ENCODE measurements at regions not wholly inside any gene's neighbourhood (a gene's known extent, or its start where the extent isn't known, plus 50 kb on each side); places are given as distances from the start of the nearest gene placed in this dataset.

GRCh38 chr11:70583781-70584218 is 185.5 kb downstream of the CTTN start (continued):
- TF ChIP-seq ZBTB33 (IDR thresholded peaks at IDR 0.05) (no peak), JUND (IDR thresholded peaks at IDR 0.05) (no peak), SP1 (IDR thresholded peaks at IDR 0.05) (no peak)

- Histone ChIP-seq H3K9ac (ENCODE audit: low read depth in 1 of 2, low read length in 2 of 2) (no peak overlapping the region), H3K4me3 (ENCODE audit: low read depth in 1 of 3, low read length in 3 of 3) (no peak overlapping the region), H3K4me1 (ENCODE audit: control insufficient read depth in 4 of 4, insufficient read depth in 4 of 4, low read length in 3 of 4) (peaks cover 0 to 3% (median 0%) of the 10 kb centered on the region in 4 donors), H3K27me3 (ENCODE audit: control insufficient read depth in 4 of 4, insufficient read depth in 4 of 4, low read length in 3 of 4) (no peaks in the 10 kb centered on the region), H3K9me3 (ENCODE audit: control insufficient read depth in 4 of 4, low read length in 3 of 4) (no peaks in the 10 kb centered on the region), H3K27ac (ENCODE audit: low read depth in 1 of 2, low read length in 2 of 2) (no peak overlapping the region), H3K36me3 (ENCODE audit: control insufficient read depth in 4 of 4, insufficient read depth in 3 of 4, low read depth in 1 of 4, low read length in 3 of 4) (no peaks in the 10 kb centered on the region)
- WGBS, result 94% methylated on average over 15 of the region's 15 CpGs
- DNase-seq (ENCODE audit: low spot score), result no peak
- no peak for TF ChIP-seq HNF4G (IDR thresholded peaks at IDR 0.05)
These were observed 186.3 kb downstream of the CTTN start for GRCh38 chr11:70584498-70585235.

DNA sequence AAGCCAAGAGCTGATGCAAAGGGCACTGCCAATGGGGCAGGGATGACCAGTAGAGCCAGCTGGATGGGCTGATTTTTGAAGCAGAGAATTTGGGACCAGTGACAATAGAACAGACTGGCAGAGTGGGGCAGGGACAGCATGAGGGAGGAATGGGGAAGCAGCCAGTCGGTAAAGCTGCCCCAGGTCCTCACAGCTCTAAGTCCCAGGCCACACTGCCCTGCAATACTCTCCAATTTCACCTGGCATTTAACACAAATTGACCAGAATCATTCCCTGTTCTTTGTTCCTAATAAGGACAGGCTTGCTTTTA is 186.9 kb downstream of the CTTN start:
- no peak overlapping the region for H3K9ac ChIP-seq (ENCODE audit: low read depth in 1 of 2, low read length in 2 of 2)
- no peak overlapping the region for H3K4me3 ChIP-seq (ENCODE audit: low read depth in 1 of 3, low read length in 3 of 3)
- H3K27me3 ChIP-seq (ENCODE audit: control insufficient read depth in 4 of 4, insufficient read depth in 4 of 4, low read length in 3 of 4), result no peaks in the 10 kb centered on the region
- DNase-seq (ENCODE audit: low spot score), result no peak
- H3K36me3 ChIP-seq (ENCODE audit: control insufficient read depth in 4 of 4, insufficient read depth in 3 of 4, low read depth in 1 of 4, low read length in 3 of 4), result no peaks in the 10 kb centered on the region
- no peaks in the 10 kb centered on the region for H3K9me3 ChIP-seq (ENCODE audit: control insufficient read depth in 4 of 4, low read length in 3 of 4)
- WGBS, result 82% methylated on average over 1 of the region's 1 CpG
- H3K27ac ChIP-seq (ENCODE audit: low read depth in 1 of 2, low read length in 2 of 2), result no peak overlapping the region
- TF ChIP-seq RXRA (IDR thresholded peaks at IDR 0.05) (no peak), ZBTB33 (IDR thresholded peaks at IDR 0.05) (no peak), SP1 (IDR thresholded peaks at IDR 0.05) (no peak), NR2F2 (IDR thresholded peaks at IDR 0.05) (no peak), FOXA1 (IDR thresholded peaks at IDR 0.05) (no peak), TAF1 (conservative IDR thresholded peaks at IDR 0.05) (no peak), HNF4G (IDR thresholded peaks at IDR 0.05) (no peak), EGR1 (IDR thresholded peaks at IDR 0.05; ENCODE audit: low read depth in 2 of 2) (no peak), GABPA (IDR thresholded peaks at IDR 0.05 in 1 of 2, conservative IDR thresholded peaks at IDR 0.05 in 1 of 2) (no peak), FOXA2 (IDR thresholded peaks at IDR 0.05) (no peak), YY1 (IDR thresholded peaks at IDR 0.05) (no peak)
- TF ChIP-seq, protein P1, sequence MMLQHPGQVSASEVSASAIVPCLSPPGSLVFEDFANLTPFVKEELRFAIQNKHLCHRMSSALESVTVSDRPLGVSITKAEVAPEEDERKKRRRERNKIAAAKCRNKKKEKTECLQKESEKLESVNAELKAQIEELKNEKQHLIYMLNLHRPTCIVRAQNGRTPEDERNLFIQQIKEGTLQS (IDR thresholded peaks at IDR 0.05), result no peak
- TF ChIP-seq, protein P2, sequence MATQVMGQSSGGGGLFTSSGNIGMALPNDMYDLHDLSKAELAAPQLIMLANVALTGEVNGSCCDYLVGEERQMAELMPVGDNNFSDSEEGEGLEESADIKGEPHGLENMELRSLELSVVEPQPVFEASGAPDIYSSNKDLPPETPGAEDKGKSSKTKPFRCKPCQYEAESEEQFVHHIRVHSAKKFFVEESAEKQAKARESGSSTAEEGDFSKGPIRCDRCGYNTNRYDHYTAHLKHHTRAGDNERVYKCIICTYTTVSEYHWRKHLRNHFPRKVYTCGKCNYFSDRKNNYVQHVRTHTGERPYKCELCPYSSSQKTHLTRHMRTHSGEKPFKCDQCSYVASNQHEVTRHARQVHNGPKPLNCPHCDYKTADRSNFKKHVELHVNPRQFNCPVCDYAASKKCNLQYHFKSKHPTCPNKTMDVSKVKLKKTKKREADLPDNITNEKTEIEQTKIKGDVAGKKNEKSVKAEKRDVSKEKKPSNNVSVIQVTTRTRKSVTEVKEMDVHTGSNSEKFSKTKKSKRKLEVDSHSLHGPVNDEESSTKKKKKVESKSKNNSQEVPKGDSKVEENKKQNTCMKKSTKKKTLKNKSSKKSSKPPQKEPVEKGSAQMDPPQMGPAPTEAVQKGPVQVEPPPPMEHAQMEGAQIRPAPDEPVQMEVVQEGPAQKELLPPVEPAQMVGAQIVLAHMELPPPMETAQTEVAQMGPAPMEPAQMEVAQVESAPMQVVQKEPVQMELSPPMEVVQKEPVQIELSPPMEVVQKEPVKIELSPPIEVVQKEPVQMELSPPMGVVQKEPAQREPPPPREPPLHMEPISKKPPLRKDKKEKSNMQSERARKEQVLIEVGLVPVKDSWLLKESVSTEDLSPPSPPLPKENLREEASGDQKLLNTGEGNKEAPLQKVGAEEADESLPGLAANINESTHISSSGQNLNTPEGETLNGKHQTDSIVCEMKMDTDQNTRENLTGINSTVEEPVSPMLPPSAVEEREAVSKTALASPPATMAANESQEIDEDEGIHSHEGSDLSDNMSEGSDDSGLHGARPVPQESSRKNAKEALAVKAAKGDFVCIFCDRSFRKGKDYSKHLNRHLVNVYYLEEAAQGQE (IDR thresholded peaks at IDR 0.05), result no peak
- H3K4me1 ChIP-seq (ENCODE audit: control insufficient read depth in 4 of 4, insufficient read depth in 4 of 4, low read length in 3 of 4), result peaks cover 0 to 3% (median 0%) of the 10 kb centered on the region in 4 donors

All from liver (tissue), 7 donors.